Fibroblast of upper back skin (primary cell): ENCODE measurements at regions not wholly inside any gene's neighbourhood (a gene's known extent, or its start where the extent isn't known, plus 50 kb on each side); places are given as distances from the start of the nearest gene placed in this dataset.
"Not testable (repeated sequence)": the region's sequence is repeated elsewhere in the genome, so short reads cannot be mapped to it uniquely, and the experiment has no call there.

Experiments
- DNase-seq: peaks from one replicate; pipeline ENCODE4 v3.0.0-alpha.2; 2013

DNA sequence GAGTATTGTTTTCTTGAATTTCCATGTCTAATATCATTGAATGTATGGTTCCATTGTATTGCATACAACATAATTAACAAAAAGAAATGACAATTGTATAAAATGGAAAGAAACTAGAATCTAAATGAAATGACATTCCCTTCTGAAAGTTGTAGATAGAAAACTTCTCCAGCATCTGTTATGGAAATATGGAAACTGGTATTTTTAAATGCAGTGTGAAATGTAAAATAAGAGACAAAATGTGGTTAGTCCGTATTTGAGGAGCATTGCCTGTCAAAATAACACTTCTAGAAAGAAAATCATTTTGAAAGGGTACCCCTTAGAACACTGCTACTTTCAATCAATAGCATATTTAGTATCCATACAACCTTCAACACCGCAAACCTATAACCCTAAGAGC, 286.3 kb upstream of the CELF2 start:
- DNase-seq = no peak

- no peak for DNase-seq
Measured at GRCh38 chr10:10734356-10735064, 283.2 kb upstream of the CELF2 start.

GRCh38 chr10:10745291-10745690, 272.4 kb upstream of the CELF2 start:
- no peak for DNase-seq

GRCh38 chr10:10755490-10755889, 262.2 kb upstream of the CELF2 start:
- DNase-seq = no peak

DNA sequence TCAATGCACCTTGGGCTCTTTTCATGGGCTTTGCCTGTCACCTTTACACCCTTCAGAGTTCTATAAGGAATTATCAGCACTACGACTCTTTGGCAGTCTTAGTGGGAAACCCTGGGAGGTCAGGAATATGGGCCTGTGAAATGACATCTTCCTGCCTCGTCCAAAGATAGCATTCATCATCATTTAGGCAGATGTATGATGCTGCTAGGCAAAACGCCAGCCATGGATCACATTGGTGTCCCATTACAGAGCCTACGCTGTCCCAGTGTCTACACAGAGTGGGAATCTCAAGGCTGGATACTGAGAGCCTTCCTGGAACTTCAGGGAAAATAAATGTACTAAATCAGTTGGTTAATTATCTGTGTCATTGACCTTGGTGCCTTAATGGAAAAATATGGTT, 259.4 kb upstream of the CELF2 start:
- peak; percentile 29 for DNase-seq

- DNase-seq = not testable (repeated sequence)
Measured at GRCh38 chr10:10759806-10760205, 257.9 kb upstream of the CELF2 start.

- no peak for DNase-seq
Measured at GRCh38 chr10:10765017-10765416, 252.7 kb upstream of the CELF2 start.

DNA sequence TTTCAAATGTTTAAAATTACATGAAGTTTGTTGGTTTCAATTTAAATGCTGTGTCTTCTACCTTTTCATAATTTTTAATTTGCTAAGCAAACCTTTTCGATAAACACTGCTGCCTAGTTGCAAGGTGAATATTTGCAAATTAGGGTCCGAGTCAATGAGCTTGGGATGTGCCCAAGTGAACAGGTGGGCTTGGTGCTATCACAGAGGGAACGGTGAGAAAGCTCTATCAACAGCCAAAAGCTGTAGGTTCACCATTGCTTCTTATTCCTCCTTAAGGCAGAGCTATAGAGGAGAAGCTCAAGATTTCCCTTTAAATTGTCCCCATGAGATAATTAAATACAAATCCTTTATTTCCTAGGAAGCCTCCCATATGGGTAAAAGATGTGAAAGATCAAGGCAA, 245.3 kb upstream of the CELF2 start:
- no peak for DNase-seq

DNA sequence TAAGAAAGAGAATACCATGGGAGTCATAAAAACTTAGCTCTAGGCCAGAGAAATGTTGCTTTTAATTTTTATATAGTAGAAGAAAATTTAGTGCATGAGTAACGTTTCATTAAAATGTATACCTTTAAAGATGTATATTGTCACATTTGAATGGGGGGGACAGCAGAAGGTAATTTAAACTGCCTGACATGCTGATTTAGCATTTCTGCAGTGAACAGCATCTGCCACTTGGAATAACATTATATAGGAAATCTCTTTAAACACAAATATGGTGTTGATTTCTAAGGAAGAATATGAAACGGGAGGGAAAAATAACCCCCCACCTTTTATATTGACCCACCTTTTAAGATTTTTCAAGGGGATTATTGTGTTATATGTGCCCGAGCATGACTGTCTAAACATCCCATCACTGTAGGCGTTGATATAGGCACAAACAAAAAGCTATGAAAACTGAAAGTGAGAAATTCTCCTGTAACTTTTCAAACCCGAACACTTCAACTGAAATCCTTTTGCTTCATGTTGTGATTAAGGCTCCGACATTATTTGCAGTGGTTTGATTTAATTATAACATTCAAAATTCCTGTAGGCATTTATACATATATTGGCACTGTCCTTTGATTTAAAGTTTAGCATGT, 244.7 kb upstream of the CELF2 start:
- DNase-seq = no peak

- DNase-seq = no peak
Measured at GRCh38 chr10:10774416-10774815, 243.3 kb upstream of the CELF2 start.

- no peak for DNase-seq
Measured at GRCh38 chr10:10776363-10776762, 241.3 kb upstream of the CELF2 start.

DNA sequence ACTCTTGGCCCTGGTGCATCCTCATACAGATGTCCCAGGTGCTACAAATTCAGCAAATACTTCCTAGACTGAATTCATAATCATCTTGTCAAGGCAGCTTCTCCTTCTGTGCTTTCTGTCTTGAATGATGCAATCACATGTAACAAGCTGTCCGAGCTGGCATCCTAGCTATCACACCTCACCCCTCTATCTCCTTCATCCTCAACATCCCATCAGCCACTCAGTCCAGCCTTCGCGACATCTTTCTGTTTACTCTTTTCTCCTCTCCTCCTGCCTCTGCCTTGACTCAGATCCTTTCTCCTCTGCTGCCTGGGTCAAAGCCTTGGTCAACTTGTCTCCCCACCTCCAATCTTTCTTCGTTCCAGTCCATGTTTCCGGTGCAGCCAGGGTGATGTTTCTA, 240.4 kb upstream of the CELF2 start:
- DNase-seq = peak; percentile 31

DNA sequence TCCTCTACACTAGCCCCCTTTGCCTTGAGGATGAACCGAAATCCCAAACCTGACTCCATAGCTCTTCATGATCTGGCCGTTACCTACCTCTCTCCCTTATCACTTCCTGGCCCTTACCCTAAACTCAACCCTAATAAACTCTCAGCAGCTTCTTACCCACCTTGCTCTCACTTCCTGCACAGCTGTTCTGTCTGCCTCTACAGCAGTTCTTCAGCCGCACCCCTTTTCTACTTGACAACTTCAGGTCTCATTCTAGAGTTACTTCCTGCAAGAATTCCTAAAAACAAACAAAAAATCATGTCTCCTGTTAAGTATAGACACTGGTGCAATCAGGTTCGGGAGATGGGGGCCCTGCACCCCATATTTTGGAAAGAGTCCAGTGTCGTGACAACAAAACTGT, 239.9 kb upstream of the CELF2 start:
- DNase-seq = no peak

DNA sequence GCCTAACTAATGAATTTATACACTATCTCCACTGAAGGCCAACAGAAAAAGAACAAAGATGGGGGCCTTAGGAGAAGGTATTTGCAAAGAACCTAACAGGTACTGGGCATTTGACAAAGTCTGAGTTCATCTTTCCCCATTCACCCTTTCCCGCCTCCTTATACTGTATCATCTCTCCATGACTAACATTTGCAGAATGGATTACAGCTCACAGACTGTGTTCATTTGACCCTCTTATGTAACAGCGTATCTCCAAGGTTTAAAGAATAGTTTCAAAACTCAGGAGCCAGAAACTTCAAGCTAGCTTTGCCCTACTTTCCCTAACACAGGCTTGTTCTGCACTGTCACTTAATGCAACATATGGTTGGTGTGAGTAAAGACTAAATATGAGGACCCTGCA, 238.7 kb upstream of the CELF2 start:
- no peak for DNase-seq

- no peak for DNase-seq
Measured at GRCh38 chr10:10779511-10779910, 238.2 kb upstream of the CELF2 start.

DNA sequence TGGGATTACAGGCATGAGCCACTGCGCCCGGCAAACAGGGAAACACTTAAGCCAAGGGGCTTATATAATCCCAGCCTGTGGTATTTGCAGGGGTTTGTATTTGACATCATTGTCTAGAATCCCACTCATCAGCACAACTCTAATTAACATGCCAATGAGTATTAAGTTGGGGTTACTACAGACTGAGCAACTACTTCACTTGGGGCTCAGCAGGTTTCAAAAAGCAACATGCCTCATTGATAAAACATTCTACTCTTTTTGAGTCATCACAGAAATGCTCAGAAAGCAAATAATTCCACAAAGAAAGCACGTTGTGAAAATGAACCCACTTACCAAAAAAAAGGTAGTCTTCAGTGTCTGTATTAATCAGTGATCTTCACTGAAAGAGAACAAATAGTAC, 236.9 kb upstream of the CELF2 start:
- peak; percentile 50 for DNase-seq

GRCh38 chr10:10782603-10783002, 235.1 kb upstream of the CELF2 start:
- DNase-seq = no peak

GRCh38 chr10:10785627-10786026, 232.0 kb upstream of the CELF2 start:
- DNase-seq = peak; percentile 85

- DNase-seq = peak; percentile 69
Measured at GRCh38 chr10:10786109-10787090, 231.3 kb upstream of the CELF2 start.

GRCh38 chr10:10787586-10787985, 230.1 kb upstream of the CELF2 start:
- no peak for DNase-seq

DNA sequence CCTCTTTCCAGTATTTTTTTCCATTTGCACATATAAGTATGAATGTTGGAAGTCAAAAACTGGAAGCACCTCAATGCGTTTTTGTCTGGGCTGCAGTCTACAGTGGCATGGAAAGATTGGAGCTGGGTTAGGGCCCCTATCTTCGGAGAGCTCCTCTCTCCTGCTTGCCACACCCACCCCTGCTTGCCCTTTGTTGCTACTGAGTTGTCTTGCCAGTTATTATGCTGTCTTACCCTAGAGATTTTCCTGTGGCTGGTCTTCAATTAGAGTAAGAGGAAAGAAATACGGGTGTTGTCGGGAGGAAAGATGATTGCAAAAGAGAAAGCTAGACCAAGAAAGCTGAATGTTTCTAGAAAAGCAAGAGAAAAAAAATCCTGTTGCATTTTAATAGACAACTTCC, 228.9 kb upstream of the CELF2 start:
- no peak for DNase-seq

- DNase-seq = no peak
Measured at GRCh38 chr10:10791869-10792268, 225.8 kb upstream of the CELF2 start.

- peak; percentile 98 for DNase-seq
Measured at GRCh38 chr10:10792681-10793080, 225.0 kb upstream of the CELF2 start.

GRCh38 chr10:10794046-10794445, 223.6 kb upstream of the CELF2 start:
- no peak for DNase-seq
